ENCODE measurements at regions not wholly inside any gene's neighbourhood (a gene's known extent, or its start where the extent isn't known, plus 50 kb on each side); places are given as distances from the start of the nearest gene placed in this dataset.

DNA sequence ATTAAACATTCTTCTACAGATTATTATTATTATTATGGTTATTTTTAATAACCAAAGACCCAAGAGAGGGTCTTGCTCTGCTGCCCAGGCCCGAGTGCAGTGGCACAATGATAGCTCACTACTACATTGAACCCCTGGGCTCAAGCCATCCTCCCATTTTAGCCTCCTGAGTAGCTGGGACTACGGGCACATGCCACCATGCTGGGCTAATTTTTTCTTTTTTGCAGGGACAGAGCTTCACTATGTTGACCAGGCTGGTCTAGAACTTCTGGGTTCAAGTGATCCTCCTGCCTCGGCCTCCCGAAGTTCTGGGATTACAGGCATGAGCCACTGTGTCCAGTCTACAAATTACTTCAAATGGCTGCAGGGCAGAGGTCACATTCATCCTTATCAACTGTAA lies 179.8 kb downstream of the KCNRG start:
- no peak for DNase-seq (ENCODE audit: low spot score)

DNA sequence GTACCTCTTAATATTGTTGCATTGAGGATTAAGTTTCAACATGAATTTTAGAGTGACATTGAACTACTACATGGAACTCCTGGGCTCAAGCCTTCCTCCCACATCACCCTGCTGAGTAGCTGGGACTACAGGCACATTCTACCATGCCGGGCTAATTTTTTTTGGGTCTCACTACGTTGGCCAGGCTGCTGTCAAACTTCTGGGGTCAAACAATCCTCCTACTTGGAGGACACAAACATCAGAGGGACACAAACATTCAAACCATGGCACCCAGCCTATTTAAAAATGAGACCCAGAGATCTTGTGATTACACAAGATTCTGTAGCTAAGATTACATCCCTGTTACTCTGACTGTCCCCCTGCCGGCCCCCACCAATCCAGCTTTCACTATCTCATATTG lies 180.9 kb downstream of the KCNRG start:
- no peak for DNase-seq (ENCODE audit: low spot score)

DNA sequence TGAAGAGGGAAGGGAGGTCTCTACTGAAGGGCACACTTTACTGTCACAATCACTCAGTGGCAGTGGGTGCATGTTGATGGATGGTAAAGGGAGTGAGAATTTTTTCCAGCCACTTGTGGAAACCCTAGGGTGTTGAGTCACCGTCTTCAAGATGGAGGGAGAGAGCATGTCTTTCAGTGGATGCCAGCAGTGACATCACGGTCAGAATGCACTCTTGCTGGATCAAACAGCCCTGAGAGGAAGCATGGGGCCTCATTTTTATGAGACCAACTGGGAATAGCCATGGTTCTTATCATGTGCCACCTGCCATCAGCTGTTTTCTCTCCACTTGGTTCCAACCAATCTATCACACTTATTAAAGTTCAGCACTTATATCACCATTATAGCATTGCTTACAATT lies 182.5 kb downstream of the KCNRG start:
- DNase-seq (ENCODE audit: low spot score), result peak; percentile 2

DNA sequence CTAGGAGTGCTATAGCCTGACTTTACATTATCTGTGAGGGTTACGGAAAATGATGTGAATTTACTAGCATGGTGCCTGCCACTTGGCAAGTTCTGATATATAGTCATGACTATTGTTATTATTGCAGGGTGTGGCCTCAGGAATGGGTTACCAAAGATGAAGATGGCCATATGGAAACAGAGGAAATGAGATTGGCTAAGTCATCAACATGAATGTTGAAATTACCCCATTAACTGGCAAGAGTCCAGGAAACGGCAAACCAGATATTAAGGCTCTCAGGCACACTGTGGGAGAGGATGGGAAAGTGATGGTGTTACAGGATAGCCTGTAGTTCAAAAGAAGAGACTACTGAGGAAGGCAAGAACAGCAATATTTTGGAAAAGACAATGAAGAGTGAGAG lies 183.3 kb downstream of the KCNRG start:
- DNase-seq (ENCODE audit: low spot score), result no peak

DNA sequence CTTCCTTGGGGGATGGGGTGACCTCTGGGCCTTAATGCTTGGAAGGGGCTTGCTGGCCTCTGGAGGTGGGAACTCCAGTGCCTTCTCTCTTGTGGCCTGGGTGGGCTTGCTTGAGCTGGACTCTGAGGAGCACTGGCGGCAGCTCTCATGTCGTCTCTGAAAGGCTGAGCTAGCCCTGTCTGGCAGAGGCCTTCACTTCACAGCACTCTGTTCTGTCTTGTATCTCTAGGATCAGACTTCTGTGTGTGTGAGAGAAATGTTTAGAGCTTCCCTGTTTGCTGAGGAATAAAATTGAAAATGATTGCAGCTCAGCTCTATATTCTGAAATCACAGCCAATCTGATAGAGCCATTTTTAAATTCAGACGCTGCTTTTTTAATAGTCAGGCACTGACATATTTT lies 185.3 kb downstream of the KCNRG start:
- DNase-seq (ENCODE audit: low spot score), result no peak

DNA sequence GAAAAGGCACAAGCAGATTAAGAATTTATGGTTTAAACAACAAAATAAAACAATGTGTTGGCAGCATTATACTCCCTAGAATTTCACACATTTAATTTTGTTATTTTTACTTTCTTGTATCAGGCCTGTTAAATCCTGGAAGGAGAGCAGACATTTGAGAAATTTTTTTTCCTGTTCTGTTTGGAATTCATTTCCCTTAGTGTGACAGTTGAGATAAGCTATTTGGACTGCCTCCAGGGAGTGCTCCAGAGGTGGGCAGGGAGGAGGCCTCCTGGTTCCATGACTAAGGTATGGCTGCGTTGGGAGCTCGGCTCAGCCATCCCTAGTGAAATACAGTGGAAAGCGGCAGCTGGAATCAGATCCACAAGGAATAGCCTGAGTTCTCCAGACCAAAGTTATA lies 185.7 kb downstream of the KCNRG start:
- peak; percentile 31 for DNase-seq (ENCODE audit: low spot score)

DNA sequence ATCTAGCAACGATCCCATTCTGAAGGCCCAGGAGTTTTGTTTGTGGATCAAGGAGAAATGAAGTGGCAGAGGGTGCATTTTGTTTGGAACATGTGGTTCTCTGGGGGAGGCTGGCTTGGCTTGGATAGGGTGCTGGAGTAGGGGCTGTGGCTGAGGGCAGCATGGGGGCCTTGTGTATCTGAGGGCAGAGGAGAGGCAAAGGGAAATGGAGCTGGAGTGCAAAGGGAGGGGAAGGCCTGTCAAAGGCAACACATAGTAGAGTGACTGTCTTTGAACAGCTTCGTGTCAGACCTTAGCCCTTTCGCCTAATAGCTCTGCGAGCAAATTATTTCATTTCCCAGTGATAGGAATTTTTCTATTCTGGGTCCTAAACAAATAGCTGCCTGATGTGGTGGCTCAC lies 187.2 kb downstream of the KCNRG start:
- no peak for DNase-seq (ENCODE audit: low spot score)

DNA sequence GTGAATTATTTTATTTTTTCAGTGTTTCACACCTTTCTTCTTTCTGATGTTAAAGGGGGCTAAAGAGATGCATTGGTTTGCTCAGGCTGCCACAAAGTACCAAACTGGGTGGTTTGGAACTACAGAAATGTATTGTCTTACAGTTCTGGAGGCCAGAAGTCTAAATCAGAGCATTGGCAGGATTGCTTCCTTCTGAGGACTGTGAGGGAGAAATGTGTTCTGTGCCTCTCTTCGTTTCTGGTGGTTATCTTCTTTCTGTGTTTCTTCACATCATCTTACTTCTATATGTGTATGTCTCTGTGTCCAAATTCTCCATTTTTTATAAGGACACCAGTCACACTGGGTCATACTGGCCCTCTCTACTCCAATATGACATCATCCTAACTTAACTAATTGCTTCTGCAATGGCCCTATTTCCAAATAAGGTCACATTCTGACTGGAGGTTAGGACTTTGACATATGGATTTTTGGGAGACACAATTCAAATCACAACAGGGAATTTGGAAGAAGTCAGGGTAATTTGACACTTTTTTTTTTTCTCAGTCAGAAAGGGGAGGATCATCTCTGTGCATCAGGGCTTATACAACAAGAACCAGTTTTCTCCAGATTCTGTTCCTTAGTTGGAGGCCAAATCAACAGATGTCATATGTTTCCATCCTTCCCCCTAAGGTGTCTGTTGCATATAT lies 188.2 kb downstream of the KCNRG start:
- no peak for DNase-seq (ENCODE audit: low spot score)

DNA sequence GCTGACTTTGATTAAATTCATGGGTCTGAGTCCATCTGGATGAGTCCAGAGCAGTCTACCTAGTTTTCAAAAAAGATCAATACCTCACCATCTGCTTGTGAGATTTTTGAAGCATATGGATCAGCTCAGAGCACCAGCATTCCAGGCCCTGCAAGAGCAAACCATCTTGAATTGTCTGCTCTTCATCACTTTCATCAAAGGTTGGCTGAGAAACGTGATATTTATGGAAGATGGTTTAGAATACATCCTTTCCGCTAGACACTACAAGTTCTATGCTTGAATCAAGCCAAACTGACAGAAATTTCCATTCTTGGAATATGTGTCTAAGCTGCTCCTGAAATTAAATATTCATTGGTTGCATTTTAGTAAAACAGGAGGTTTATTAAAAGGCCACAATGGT lies 190.3 kb downstream of the KCNRG start:
- no peak for DNase-seq (ENCODE audit: low spot score)

DNA sequence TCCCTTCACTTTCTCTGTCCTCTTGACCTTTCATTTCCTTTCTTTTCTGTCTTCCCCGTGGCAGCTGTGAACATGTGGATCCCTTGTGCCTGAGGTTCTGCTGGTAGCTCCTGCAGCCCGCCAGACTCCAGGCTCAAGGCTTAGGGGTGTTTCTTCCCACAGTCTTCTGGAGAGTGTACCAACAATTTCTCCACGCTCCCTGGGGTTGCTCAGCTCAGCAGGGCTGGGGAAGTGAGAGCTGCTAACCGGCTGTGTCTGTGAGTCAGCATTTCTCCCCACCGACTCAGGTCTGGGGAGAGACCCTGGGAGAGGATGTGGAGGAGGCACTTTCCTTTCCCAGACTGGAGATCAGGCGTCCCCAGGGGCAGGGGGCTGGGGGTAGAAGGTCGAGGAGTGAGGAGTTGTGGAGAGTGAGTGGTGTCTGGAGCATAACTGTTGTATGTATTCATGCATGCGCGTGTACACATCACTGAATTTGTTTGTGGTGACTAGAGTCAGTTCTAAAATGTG lies 193.6 kb downstream of the KCNRG start:
- DNase-seq (ENCODE audit: low spot score), result peak; percentile 77

DNA sequence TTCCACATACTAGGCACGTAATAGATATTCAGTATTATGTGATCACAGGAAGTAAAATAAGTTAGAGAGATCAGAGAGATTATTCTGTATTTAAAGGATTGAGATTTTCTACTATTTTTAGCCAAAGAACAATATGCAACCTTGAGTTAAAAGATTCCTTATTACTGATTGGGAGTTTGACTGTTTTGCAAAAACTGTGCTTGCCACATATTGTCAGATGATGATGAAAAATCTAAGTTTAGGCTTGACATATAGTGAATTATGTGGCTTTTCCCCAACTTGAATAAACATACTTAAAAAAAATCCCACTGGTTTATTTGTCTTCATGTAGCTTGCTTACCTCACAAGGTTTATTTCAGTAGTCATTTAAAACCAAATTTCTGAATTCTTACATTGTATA lies 194.4 kb downstream of the KCNRG start:
- DNase-seq (ENCODE audit: low spot score), result no peak

DNA sequence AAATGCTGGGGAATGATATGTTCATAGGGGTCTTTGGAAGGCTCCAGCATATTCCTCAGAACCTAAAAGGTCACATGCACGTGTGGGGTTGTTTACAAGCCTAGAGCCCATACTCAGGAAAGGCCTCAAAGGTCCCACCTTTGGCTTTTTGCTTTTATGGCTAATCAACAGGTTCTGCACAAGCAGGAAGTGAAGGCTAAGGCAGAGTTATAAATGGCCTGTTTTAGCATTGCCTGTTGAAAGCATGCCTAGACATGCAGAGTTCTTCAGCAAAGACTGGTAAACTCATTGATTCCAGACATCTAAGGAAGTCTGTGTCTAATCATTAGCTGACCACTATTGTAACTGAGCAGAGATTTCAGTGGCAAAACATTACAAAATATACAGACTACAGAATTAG lies 198.3 kb downstream of the KCNRG start:
- no peak for DNase-seq (ENCODE audit: low spot score)

DNA sequence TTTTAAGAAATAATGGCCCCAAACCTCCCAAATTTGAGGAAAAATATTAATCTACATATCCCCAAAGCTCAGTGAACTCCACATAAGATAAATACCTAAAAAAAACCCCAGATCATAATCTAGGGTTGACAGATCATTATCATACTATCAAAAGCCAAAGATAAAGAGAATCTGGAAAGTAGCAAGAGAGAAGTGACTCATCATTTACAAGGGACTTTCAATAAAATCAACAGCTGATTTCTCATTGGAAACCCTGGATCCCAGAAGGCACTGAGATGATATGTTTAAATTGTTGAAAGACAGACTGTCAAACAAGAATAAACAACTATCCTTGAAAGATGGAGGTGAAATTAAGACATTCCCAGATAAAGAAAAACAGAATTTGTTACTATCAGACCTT lies 199.3 kb downstream of the KCNRG start:
- no peak for DNase-seq (ENCODE audit: low spot score)

DNA sequence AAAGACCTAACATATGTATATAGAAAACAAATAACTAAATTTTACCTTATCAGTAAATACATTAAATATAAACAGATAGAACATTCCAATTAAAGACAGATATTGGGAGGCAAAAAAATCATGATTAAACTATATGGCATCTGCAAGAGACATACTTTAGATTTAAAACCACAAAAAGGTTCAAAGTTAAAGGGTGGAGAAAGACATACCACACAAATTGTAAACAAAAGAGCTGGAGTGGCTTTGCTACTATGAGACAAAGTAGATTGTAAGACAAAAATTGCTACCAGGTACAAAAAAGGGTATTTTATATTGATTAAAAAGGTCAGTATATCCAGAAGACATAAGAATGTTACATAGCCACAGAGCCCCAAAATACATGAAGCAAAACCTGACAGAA lies 200.2 kb downstream of the KCNRG start:
- no peak for DNase-seq (ENCODE audit: low spot score)

DNA sequence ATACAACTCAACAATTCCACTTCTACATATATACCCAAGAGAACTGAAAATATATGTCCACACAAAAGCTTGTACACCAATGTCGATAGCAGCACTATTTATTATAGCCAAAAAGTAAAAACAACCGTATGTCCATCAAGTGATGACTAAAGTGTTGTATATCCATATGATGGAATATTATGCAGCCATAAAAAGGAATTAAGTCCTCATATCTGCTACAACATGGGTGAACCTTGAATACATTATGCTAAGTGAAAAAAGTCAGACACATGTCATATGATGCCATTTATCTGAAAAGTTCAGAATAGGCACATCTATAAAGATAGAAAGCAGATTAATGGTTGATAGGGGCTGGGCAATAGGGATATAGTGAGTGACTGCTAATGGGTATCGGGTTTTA lies 204.5 kb downstream of the KCNRG start:
- no peak for DNase-seq (ENCODE audit: low spot score)

DNA sequence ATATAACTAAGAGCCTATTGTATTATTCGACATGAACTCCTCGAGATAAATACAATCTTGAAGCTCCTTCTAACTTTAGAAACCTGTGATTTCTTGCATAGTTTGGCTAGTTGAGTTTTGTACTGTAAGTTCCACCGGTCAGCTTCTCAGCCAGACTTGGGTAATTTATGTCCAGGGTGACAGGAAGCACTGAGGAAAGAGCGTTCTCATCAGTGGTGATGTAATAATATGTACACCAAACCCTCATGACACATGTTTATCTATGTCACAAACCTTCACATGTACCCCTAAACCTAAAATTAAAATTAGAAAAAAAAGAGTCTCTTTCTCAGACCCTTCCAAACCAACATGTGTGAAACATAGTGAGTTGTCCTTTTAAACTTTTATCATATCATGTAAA lies 205.7 kb downstream of the KCNRG start:
- peak; percentile 5 for DNase-seq (ENCODE audit: low spot score)

DNA sequence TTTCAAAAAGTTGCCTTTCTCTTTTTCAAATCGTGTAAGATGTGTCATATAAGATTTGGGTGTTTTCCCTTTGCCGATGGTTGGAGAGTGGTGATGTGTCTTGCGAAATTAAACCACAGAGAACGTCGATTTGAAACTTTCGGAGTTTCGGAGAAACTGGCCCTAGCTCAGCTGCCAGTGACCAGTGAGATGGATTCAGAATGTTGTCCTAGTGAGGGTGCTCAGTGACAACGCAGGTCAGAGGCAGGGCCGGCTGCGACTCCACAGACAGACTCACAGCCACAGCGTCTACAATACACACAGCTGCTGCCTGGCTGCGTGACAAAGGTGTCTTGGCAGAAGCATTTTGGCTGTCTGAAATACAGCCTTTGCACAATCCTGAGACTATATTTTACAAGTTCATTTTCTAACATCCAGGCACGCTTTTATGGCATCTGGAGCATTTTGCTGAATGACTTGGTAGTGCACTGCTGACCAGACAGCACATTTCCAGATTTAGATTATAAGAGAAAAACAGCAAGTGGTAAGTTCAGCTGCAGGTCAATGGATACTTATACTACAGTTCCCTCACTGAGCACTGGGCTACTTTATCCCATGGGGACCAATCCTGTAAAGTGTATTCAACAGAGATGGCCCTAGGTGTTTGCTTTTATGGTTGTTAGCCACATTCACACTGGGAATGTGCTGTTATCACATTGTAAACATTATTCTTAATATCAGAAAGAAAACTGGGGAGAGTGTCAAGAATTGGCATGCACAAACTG lies 207.5 kb downstream of the KCNRG start:
- DNase-seq (ENCODE audit: low spot score), result no peak

DNA sequence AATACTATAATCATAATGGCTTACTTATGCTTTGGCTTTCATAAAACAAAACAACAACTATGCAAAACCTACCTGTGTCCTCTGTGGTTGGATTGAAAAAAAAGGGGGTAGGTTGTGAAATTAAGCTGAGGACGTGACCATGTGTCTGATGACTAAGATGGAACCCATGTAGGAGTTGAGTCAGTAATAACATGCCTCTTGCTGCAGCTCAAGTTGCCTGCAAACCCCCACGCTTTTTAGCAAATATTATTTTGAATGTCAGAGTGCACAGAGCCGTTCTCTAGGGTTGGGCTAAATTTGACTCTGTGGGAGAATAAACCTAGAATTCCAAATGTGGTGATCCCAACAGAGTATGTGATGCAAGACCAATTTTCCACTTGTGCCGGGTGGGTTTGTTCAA lies 209.3 kb downstream of the KCNRG start:
- DNase-seq (ENCODE audit: low spot score), result peak; percentile 13

DNA sequence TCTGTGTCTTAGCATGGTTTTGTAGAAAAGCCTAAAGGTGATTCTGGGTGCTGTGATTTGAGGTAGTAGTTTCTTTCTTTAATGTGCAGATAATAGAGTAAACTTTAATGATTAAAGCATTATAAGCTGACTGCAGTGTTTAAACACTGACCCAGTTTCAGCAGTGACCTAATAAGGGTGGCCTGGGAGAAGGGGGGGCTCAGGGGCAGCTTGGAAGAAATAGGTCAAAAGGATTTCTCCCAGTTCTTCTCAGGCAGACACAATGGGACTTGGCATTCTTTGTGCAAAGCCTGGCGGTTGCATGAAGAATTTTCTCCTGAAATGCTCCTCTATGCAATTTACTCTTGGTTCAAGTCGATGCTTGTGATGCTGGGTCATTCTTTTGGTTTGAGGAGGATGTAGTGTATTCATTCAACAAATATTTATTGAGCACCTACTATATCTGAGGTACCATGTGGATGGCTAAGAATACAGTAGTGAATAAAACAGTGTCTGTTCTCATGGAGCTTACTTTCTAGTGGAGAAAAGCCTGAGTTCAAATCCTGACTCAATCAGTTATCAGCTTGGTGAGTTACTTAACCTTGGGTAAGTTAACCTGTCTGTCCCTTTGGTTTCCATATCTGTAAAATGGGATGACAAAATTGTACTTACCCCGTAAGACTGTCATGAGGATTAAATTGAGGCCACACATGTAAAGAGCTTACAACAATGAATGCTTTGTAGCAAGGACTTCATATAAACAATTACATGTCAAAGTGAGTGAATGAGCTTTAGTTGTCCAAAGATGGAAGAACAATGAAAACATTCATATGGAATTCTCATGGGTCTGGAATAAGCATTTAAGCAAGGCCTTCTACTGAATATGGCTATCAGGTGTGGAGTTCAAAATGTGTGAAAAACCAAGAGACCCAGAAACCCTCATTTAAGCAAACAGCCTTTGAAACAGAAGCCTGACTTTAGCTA lies 210.2 kb downstream of the KCNRG start:
- no peak for DNase-seq (ENCODE audit: low spot score)

DNA sequence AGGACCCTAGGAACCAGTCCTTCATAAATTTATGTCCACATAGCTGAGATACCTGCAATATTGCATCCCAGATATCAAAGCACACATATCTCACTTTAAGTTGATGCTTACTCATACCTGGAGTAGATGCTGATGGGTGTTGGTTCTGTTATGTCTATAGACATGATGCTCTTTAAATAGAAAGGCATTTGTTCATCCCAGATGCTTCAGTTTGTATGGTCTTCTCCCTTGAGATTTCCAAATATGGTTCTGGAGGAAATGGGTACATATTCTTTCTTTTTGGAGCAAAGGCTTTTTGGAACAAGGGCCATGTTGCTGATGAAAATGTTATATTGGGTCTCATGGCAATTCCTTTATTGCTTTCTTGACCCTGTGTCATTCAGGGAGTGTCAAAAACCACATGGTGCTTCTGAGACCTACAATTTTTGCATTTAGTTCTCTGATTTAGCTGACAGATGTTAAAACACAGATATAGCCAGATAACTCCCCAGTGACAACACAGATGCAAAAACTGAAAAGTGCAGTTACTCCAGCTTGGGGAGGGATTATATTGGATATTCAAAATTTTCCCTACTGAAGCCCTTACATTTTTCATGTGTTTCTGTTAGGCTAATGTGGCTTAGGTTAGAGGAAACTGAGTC lies 211.4 kb downstream of the KCNRG start:
- no peak for DNase-seq (ENCODE audit: low spot score)

DNA sequence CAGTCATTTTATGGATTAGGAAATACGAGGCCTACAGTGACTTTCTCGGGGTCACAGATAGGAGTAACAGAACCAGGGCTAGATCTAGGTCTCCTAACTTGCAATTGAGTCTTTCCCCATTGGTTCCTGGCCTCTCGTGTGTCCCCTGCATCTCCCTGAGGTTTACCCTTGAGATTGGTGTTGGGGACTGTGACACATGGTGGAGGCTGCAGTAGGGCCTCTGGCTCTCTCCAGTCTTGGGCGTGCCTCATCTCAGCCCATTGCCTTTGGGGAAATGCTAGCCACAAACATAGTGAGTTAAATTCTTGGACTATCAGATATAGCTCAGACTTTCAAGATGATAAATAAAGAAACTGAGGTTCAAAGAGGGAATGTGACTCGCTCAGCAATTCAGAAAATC lies 212.1 kb downstream of the KCNRG start:
- no peak for DNase-seq (ENCODE audit: low spot score)

DNA sequence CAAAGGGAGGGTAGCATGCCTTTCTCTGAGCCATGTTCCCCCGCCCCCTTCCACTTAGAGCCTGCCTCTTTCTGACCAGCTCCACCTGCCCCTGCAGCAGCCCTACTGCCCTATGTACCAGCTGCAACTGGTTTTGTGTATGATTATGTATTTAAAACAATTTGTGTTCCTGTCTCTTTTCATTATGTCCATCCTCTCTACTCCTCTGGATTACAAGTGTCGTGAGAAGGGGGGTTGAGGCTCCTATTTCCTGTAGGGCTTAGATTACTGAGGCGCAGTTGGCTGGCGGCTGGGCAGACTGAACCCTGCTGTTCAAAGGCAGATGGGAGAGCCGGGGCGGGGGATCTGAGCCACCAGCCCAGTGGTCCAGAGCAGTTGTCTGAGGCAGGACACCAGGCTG lies 213.3 kb downstream of the KCNRG start:
- DNase-seq (ENCODE audit: low spot score), result no peak

All from kidney tubule cell (primary cell).